Neural progenitor cell (in vitro differentiated cells): ENCODE measurements at regions not wholly inside any gene's neighbourhood (a gene's known extent, or its start where the extent isn't known, plus 50 kb on each side); places are given as distances from the start of the nearest gene placed in this dataset.

ENCODE experiments used
- CTCF ChIP-seq: fragments of 200-600 bp; sonication (generic); IDR thresholded peaks from 2 replicates; pipeline ENCODE4 v1.5.1; 2017; ENCODE audit warnings: antibody characterized with exemption, mild to moderate bottlenecking
- EZH2 ChIP-seq: fragments of 200-600 bp; sonication (generic); IDR thresholded peaks from 2 replicates; pipeline ENCODE4 v1.6.1; 2017; ENCODE audit warnings: antibody characterized with exemption, mild to moderate bottlenecking, moderate library complexity

- TF ChIP-seq CTCF (no peak), EZH2 (no peak)
Observed at GRCh38 chr6:101249470-101249869, 144.0 kb upstream of the GRIK2 start.
